22Rv1 (cell line): ENCODE measurements at regions not wholly inside any gene's neighbourhood (a gene's known extent, or its start where the extent isn't known, plus 50 kb on each side); places are given as distances from the start of the nearest gene placed in this dataset.
"Not testable (repeated sequence)": the region's sequence is repeated elsewhere in the genome, so short reads cannot be mapped to it uniquely, and the experiment has no call there.

Experiments
- H3K27ac ChIP-seq: fragments of 450-650 bp; 2 replicates; pipeline ENCODE4 v1.5.1; 2017
- CTCF ChIP-seq: fragments of 450-650 bp; IDR thresholded peaks from 2 replicates; pipeline ENCODE4 v1.5.1; 2017; ENCODE audit warnings: mild to moderate bottlenecking
- ZFX ChIP-seq: fragments of 450-650 bp; IDR thresholded peaks from 2 replicates; pipeline ENCODE4 v1.6.1; 2017; ENCODE audit warnings: antibody characterized with exemption, borderline replicate concordance

GRCh38 chr12:91651728-91652127 lies 469.1 kb upstream of the DCN start:
- no peak for TF ChIP-seq CTCF
- TF ChIP-seq ZFX, result no peak
- no peak overlapping the region for H3K27ac ChIP-seq

GRCh38 chr12:91643763-91644162 lies 461.1 kb upstream of the DCN start:
- H3K27ac ChIP-seq, result no peak overlapping the region
- TF ChIP-seq ZFX, result no peak
- TF ChIP-seq CTCF, result no peak

GRCh38 chr12:91640021-91640420 lies 457.4 kb upstream of the DCN start:
- TF ChIP-seq CTCF (no peak), ZFX (no peak)
- no peak overlapping the region for H3K27ac ChIP-seq

- no peak for TF ChIP-seq CTCF
- TF ChIP-seq ZFX, result no peak
- peak overlapping the region; percentile 26; the same call in 1 of the 2 replicates for H3K27ac ChIP-seq
Measured at GRCh38 chr12:91639327-91639726, 456.7 kb upstream of the DCN start.

- H3K27ac ChIP-seq, result no peak overlapping the region
- TF ChIP-seq CTCF (no peak), ZFX (no peak)
Measured at GRCh38 chr12:91637789-91638624, 455.4 kb upstream of the DCN start.

GRCh38 chr12:91636721-91637120 lies 454.1 kb upstream of the DCN start:
- TF ChIP-seq CTCF (no peak), ZFX (no peak)
- H3K27ac ChIP-seq, result no peak overlapping the region

- H3K27ac ChIP-seq, result not testable (repeated sequence)
Measured at GRCh38 chr12:91634386-91634713, 451.7 kb upstream of the DCN start.
